NB4 (cell line): ENCODE measurements at regions not wholly inside any gene's neighbourhood (a gene's known extent, or its start where the extent isn't known, plus 50 kb on each side); places are given as distances from the start of the nearest gene placed in this dataset.

Experiments used
- DNase-seq: peaks from one replicate; pipeline ENCODE4 v3.0.0; 2010; ENCODE audit warnings: low read depth
- H3K4me3 ChIP-seq: one replicate; pipeline ENCODE4 v1.5.1; 2011; ENCODE audit warnings: mild to moderate bottlenecking, low read depth, low read length, moderate library complexity
- MYC ChIP-seq: IDR thresholded peaks from 2 replicates; pipeline ENCODE4 v1.6.1; 2011; ENCODE audit warnings: low read depth, low read length
- POLR2A ChIP-seq: IDR thresholded peaks from 2 replicates; pipeline ENCODE4 v1.6.1; 2011; ENCODE audit warnings: mild to moderate bottlenecking; ENCODE audit not compliant: insufficient read length; ENCODE audit errors: extremely low read depth
- TF ChIP-seq, protein P1 (sequence below): IDR thresholded peaks from 2 replicates; pipeline ENCODE4 v1.6.1; 2011; ENCODE audit warnings: low read depth, low read length
- TF ChIP-seq, protein P2 (sequence below): IDR thresholded peaks from one replicate; pipeline ENCODE4 v1.5.1; 2012; ENCODE audit warnings: low read depth, low read length

DNA sequence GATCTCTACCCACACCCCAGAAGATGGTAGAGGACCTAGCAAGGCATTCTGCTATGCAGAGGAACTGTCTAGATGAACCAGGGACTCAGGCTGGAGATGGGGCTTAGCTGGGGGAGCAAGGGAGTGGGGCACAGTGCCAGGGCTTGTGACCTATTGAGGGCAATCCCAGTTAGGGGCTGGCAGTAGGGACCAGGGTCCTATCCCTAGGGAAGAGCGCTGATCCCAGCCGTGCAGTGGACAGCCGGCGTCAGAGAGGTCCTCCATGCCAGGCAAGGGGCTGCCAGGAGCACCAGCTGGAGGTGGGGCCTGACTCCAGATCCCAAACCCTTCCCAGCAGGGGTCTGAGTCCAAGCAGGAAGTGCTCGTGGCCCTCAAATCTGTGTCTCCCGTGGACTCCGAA, 52.7 kb upstream of the NEURL1B start:
- no peak for DNase-seq
- TF ChIP-seq MYC (no peak), POLR2A (no peak)
- TF ChIP-seq, protein P1, sequence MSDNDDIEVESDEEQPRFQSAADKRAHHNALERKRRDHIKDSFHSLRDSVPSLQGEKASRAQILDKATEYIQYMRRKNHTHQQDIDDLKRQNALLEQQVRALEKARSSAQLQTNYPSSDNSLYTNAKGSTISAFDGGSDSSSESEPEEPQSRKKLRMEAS: no peak
- TF ChIP-seq, protein P2, sequence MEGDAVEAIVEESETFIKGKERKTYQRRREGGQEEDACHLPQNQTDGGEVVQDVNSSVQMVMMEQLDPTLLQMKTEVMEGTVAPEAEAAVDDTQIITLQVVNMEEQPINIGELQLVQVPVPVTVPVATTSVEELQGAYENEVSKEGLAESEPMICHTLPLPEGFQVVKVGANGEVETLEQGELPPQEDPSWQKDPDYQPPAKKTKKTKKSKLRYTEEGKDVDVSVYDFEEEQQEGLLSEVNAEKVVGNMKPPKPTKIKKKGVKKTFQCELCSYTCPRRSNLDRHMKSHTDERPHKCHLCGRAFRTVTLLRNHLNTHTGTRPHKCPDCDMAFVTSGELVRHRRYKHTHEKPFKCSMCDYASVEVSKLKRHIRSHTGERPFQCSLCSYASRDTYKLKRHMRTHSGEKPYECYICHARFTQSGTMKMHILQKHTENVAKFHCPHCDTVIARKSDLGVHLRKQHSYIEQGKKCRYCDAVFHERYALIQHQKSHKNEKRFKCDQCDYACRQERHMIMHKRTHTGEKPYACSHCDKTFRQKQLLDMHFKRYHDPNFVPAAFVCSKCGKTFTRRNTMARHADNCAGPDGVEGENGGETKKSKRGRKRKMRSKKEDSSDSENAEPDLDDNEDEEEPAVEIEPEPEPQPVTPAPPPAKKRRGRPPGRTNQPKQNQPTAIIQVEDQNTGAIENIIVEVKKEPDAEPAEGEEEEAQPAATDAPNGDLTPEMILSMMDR: no peak
- no peak overlapping the region for H3K4me3 ChIP-seq

DNA sequence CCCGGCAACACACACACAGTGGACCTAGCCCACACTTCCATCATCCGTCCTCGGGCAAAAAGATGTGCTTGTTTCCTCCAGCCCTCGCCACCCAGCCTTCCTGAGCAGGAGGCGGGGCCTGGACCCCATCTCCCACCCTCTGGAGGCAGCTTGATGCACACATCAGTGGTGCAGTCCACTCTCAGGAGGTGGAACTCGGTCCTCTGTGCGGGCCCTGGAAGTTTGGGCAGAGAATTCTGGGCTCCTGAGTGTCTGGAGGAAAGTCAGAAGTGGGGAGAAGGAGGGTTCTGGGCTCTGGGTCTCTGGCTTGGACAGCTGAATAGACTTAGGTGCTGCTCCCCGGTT, 54.0 kb upstream of the NEURL1B start:
- no peak overlapping the region for H3K4me3 ChIP-seq
- DNase-seq: no peak
- no peak for TF ChIP-seq MYC
- TF ChIP-seq, protein P2: no peak
- TF ChIP-seq, protein P1: no peak
- TF ChIP-seq POLR2A: no peak

DNA sequence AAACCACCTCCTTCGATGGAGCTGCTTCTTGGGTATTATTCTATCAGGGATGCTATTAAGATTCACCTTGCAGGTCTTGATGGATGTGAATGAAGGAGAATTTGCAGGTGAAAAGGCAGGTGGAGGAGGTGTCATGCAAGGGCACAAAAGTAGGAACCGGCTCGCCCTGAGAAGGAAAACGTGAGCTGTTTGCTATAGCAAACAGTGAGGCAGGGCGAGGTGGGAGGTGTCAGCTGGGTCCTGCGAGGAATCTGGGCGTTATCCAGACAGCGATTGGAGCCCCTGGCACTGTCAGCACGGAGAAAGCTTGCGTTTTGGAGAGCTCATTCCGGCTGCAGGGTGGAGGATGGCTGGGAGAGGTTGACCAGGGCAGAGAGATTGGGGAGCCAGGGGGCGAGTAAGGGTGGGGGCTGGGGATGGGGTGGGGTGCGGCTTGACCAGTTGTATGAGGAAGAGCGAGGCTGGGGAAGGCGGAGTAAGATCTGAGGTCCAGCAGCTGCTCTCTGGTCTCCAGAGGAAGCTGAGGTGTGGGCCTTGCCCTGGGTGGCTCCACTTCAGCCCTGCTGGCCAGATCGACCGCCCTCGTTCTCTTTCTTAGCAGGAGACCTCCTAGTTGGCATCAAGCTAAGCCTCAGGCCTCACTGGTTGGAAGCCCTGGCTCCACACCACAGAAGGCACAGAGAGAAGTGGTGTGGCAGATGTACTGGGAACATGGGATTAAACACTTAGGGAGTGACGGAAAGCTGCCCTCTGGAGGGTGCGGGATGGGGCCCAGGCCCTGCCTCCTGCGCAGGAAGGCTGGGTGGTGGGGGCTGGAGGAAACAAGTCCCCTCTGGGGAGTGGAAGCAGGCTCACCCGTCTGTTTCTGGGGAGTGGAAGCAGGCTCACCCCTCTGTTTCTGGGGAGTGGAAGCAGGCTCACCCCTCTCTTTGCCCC, 54.7 kb upstream of the NEURL1B start:
- no peak overlapping the region for H3K4me3 ChIP-seq
- TF ChIP-seq, protein P2: no peak
- TF ChIP-seq MYC: no peak
- DNase-seq: no peak

DNA sequence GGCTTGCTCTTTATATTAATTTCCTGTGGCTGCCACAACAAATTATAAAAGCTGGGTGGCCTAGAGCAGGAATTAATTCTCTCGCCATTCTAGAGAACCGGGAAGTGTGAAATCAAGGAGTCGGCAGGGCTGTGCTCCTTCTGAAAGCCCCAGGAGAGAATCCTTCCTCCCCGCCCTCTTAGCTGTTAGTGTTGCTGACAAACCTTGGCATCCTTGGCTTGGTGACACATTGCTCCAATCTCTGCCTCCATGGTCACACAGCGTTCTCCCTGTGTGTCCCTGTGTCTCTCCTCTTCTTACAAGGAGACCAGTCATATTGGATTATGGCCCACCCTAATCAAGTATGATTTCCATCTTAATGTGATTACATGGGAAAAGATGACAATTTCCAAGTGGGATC, 55.9 kb upstream of the NEURL1B start:
- DNase-seq: no peak
- H3K4me3 ChIP-seq: no peak overlapping the region
- TF ChIP-seq, protein P1: no peak
- TF ChIP-seq POLR2A: no peak
- TF ChIP-seq MYC: no peak
- TF ChIP-seq, protein P2: no peak

DNA sequence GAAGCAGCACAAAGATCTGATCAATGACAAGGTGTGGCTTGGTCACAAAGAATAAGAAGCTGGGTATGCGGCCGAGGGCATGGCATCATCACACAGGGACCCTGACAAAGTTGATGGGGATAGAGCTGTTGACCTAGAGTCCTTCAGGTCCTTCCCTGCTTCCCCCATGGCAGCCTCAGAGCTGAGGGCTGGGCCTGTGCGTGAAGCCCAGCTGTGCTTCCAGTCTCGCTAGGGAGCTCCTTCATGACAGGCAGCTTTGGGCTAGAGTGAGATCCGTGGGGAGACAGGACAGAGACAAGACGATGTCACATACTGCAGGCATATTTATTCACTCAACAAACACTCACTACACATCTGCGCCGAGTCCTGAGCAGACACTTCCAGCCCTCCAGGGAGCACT, 56.4 kb upstream of the NEURL1B start:
- no peak for TF ChIP-seq MYC
- TF ChIP-seq POLR2A: no peak
- TF ChIP-seq, protein P1: no peak
- TF ChIP-seq, protein P2: no peak
- no peak overlapping the region for H3K4me3 ChIP-seq
- no peak for DNase-seq
